ENCODE measurements at regions not wholly inside any gene's neighbourhood (a gene's known extent, or its start where the extent isn't known, plus 50 kb on each side); places are given as distances from the start of the nearest gene placed in this dataset.

GRCh38 chr12:41981013-41981412, 163.7 kb downstream of the GXYLT1 start:
- TF ChIP-seq POLR2AphosphoS5 (IDR thresholded peaks at IDR 0.05; ENCODE audit: borderline replicate concordance, low read depth, low read length) (no peak), FOXP2 (optimal IDR thresholded peaks at IDR 0.05; ENCODE audit: control extremely low read depth, extremely low read length, insufficient read depth) (no peak), EZH2 (IDR thresholded peaks at IDR 0.05) (no peak)

All from SK-N-MC (cell line).